ENCODE measurements at regions not wholly inside any gene's neighbourhood (a gene's known extent, or its start where the extent isn't known, plus 50 kb on each side); places are given as distances from the start of the nearest gene placed in this dataset.
"Not testable (repeated sequence)": the region's sequence is repeated elsewhere in the genome, so short reads cannot be mapped to it uniquely, and the experiment has no call there.

DNA sequence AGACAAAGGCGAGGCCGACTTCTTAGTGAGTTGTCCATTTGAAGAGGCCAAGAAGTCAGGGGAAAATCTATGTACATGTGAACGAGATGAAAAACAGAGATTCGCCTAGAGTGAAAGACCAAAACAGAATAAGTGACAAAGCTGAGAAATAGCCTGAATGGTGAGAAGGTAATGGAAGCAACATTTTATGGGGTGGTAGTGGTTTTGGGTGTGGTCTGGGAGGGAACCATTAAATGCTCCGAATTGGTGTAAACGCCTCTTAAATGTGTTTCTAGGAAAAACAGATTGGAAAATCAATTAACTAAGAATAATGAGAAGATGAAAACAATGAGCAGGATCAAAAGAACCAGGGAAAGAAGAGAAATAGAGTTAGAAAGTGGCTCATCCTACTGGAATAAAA lies 83.8 kb upstream of the MANSC4 start:
- DNase-seq: no peak

DNA sequence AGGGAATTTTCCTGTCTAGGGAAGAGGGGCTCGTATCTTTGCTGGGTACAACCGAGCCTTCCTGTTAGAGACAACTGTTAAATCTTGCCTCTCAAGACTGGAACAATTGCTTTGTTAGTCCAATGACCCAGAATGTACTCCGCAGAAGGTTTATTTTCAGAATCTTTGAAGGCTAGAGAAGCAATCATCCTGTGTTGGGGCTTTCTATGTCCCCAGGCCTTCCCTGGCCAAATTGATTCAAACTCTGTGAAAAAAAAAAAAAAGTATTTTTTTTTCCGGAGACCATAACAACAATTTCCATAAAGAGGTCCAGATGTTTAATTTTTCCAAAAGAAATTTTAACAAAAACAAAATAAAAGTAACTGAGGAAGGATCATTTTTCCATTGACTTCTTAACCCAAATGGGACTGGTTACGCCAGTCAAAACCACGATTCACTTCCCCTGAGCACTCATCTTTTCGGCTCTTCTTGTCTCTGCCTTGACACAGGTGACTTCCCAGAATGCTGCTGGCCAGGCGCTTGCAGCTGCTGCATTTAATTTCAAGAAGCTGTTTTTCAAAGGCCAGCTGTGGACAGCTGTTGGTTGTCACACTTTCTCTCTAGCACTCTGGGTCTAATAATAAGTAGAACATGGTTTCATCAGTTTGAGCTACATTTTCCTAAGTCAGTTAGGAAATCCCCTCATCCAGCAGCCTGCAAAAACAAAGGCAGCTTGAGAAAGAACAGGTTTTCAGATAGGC lies 81.6 kb upstream of the MANSC4 start:
- no peak for DNase-seq

DNA sequence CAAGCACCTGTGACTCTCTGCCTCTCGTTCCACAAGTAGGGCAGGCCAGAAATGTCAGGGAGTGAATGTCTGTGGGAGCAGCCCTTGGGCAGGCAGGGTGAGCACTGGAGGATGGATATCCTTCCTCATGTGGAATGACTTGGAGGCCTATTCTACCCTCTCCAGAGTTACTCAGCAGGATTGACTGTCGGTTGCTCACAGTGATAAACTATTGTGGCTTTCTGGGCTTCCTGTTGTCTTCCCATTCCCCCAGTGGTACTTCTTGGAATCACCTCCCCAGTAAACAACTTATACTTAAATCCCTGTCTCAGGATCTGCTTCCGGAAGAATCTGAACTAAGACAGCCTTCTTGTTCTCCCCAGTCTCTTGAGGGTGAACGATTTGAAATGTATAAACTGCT lies 79.6 kb upstream of the MANSC4 start:
- no peak for DNase-seq

DNA sequence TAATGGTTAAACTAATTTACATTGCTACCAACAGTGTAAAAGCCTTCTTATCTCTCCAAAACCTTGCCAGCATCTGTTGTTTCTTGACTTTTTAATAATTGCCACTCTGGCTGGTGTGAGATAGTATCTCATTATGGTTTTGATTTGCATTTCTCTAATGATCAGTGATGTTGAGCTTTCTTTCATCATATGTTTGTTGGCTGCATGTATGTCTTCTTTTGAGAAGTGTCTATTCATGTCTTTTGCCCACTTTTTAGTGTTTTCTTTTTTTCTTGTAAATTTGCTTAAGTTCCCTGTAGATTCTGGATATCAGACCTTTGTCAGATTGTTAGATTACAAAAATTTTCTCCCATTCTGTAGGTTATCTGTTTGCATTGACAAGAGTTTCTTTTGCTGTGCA lies 77.0 kb upstream of the MANSC4 start:
- DNase-seq: not testable (repeated sequence)

DNA sequence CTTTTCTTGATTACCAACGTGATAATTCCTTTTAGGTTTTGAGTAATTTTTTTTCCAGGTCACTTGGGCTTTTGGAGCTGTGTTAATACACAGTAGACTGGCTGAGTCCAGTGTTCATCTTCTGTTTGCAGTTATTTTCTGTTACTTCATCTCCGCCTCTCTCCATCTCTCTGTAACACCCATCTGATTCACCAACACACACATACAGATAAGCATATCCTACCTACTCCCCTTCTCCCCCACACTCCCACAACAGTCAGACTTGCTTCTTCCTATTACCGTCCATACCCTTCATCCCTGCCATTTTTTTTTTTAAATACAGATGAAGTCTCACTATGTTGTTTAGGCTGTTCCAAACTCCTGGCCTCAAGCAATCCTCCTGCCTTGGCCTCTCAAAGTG lies 72.7 kb upstream of the MANSC4 start:
- no peak for DNase-seq
